ENCODE measurements at regions not wholly inside any gene's neighbourhood (a gene's known extent, or its start where the extent isn't known, plus 50 kb on each side); places are given as distances from the start of the nearest gene placed in this dataset.

- 82 to 89% methylated on average over 7 of the region's 7 CpGs for WGBS, 2 donors
- Histone ChIP-seq H3K27ac (no peak overlapping the region), H3K27me3 (no peaks in the 10 kb centered on the region), H3K4me3 (no peak overlapping the region), H3K4me1 (no peaks in the 10 kb centered on the region), H3K36me3 (no peaks in the 10 kb centered on the region), H3K9me3 (peaks cover 0 to 7% (median 0%) of the 10 kb centered on the region in 4 donors)
- intact Hi-C loops (cut with DNase I): no loop called here
- no peak for TF ChIP-seq POLR2AphosphoS5 (IDR thresholded peaks at IDR 0.05)
- TF ChIP-seq CTCF (IDR thresholded peaks at IDR 0.05): no peak
- DNase-seq: no peak
Observed at GRCh38 chr7:68861171-68861570, 737.1 kb upstream of the AUTS2 start.

- Histone ChIP-seq H3K36me3 (no peaks in the 10 kb centered on the region), H3K9me3 (peaks cover 0 to 7% (median 0%) of the 10 kb centered on the region in 4 donors), H3K4me3 (no peak overlapping the region), H3K27me3 (no peaks in the 10 kb centered on the region), H3K27ac (no peak overlapping the region), H3K4me1 (no peaks in the 10 kb centered on the region)
- TF ChIP-seq CTCF (IDR thresholded peaks at IDR 0.05) (no peak), POLR2A (IDR thresholded peaks at IDR 0.05) (no peak), EP300 (IDR thresholded peaks at IDR 0.05) (no peak), POLR2AphosphoS5 (IDR thresholded peaks at IDR 0.05) (no peak)
- DNase-seq: no peak
- 80 to 85% methylated on average over 6 of the region's 6 CpGs for WGBS, 2 donors
- intact Hi-C loops (cut with DNase I): no loop called here
Observed at GRCh38 chr7:68862261-68862660, 736.0 kb upstream of the AUTS2 start.

GRCh38 chr7:68862736-68863135 is 735.5 kb upstream of the AUTS2 start:
- TF ChIP-seq POLR2AphosphoS5 (IDR thresholded peaks at IDR 0.05): no peak
- no peak for TF ChIP-seq CTCF (IDR thresholded peaks at IDR 0.05)
- no peak for TF ChIP-seq POLR2A (IDR thresholded peaks at IDR 0.05)
- no peak for TF ChIP-seq EP300 (IDR thresholded peaks at IDR 0.05)
- WGBS, 2 donors: 75 to 83% methylated on average over 4 of the region's 4 CpGs
- DNase-seq: no peak

GRCh38 chr7:68865351-68866199 is 732.7 kb upstream of the AUTS2 start:
- TF ChIP-seq POLR2AphosphoS5 (IDR thresholded peaks at IDR 0.05): no peak
- no peak for TF ChIP-seq CTCF (IDR thresholded peaks at IDR 0.05)
- TF ChIP-seq POLR2A (IDR thresholded peaks at IDR 0.05): no peak
- TF ChIP-seq EP300 (IDR thresholded peaks at IDR 0.05): no peak
- Histone ChIP-seq H3K27me3 (no peaks in the 10 kb centered on the region), H3K27ac (no peak overlapping the region), H3K9me3 (peaks cover 0 to 3% (median 0%) of the 10 kb centered on the region in 4 donors), H3K4me3 (no peak overlapping the region), H3K36me3 (no peaks in the 10 kb centered on the region), H3K4me1 (no peaks in the 10 kb centered on the region)
- no peak for DNase-seq
- WGBS, 2 donors: 58 to 75% methylated on average over 6 of the region's 6 CpGs
- intact Hi-C loops (cut with DNase I): no loop called here

More at GRCh38 chr7:68862736-68863135, 735.5 kb upstream of the AUTS2 start:
- Histone ChIP-seq H3K4me3 (no peak overlapping the region), H3K9me3 (peaks cover 0 to 7% (median 0%) of the 10 kb centered on the region in 4 donors), H3K36me3 (no peaks in the 10 kb centered on the region), H3K27me3 (no peaks in the 10 kb centered on the region), H3K27ac (no peak overlapping the region), H3K4me1 (no peaks in the 10 kb centered on the region)
- intact Hi-C loops (cut with DNase I): no loop called here
